ENCODE measurements at regions not wholly inside any gene's neighbourhood (a gene's known extent, or its start where the extent isn't known, plus 50 kb on each side); places are given as distances from the start of the nearest gene placed in this dataset.
A peak's percentile ranks its signal among the peaks of the same experiment; 100 is the strongest.

DNA sequence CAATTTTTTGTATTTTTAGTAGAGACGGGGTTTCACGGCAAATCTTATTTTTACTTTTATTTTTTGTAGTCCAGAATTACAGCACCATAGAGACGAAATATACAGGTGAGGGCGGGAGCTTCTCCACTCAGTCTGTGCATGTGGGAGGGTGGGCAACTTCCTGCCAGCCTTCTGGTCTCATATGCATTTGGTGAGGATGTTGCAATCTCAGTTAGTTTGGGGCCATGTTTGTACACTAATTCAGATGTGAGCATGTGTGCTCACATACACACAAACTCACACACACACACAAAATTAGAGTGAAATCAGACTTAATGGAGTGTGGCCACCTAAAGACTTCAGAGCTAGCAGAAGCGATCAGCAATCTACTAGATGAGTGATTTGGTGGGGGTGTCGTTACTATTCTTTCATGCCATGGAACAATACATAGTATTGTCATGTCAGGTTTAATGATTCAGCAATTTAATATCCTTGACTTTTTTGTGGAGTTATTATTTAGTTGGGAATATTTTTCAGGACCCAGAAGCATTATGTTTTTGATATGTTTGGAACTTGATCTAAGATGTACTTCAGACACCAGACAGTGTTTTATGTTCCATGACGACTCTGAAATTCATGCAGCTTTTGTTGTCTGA, 78.0 kb upstream of the BMP2 start:
- no peak for TF ChIP-seq MYC (IDR thresholded peaks at IDR 0.05; ENCODE audit: low read depth, low read length)
- TF ChIP-seq, protein P1, sequence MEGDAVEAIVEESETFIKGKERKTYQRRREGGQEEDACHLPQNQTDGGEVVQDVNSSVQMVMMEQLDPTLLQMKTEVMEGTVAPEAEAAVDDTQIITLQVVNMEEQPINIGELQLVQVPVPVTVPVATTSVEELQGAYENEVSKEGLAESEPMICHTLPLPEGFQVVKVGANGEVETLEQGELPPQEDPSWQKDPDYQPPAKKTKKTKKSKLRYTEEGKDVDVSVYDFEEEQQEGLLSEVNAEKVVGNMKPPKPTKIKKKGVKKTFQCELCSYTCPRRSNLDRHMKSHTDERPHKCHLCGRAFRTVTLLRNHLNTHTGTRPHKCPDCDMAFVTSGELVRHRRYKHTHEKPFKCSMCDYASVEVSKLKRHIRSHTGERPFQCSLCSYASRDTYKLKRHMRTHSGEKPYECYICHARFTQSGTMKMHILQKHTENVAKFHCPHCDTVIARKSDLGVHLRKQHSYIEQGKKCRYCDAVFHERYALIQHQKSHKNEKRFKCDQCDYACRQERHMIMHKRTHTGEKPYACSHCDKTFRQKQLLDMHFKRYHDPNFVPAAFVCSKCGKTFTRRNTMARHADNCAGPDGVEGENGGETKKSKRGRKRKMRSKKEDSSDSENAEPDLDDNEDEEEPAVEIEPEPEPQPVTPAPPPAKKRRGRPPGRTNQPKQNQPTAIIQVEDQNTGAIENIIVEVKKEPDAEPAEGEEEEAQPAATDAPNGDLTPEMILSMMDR (IDR thresholded peaks at IDR 0.05; ENCODE audit: low read depth, low read length) = no peak
- TF ChIP-seq, protein P2, sequence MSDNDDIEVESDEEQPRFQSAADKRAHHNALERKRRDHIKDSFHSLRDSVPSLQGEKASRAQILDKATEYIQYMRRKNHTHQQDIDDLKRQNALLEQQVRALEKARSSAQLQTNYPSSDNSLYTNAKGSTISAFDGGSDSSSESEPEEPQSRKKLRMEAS (IDR thresholded peaks at IDR 0.05; ENCODE audit: low read depth, low read length) = 0 out of 2 replicates have a peak, but pooled peaks have one; percentile 18
- DNase-seq (ENCODE audit: low read depth) = peak; percentile 50
- no peak overlapping the region for H3K4me3 ChIP-seq (ENCODE audit: low read depth, low read length)

DNA sequence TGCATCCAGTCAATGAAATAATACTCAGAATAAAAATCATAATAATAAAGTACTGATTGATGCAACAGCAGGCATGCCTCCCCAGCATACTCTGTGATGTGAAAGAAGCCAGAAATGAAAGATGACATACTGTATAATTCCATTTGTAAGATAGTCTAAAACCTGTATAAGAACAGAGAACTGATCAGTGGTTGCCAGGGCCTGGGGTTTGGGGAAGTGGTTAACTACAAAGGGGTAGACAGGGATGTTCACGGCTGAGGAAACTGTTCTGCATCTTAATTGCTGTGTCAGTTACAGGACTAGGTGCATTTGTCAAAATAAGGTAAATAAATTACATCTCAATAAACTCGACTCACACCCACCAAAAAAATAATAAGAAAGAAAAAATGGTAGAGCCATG, 81.3 kb upstream of the BMP2 start:
- TF ChIP-seq, protein P2 (IDR thresholded peaks at IDR 0.05; ENCODE audit: low read depth, low read length) = no peak
- no peak for TF ChIP-seq MYC (IDR thresholded peaks at IDR 0.05; ENCODE audit: low read depth, low read length)
- TF ChIP-seq, protein P1 (IDR thresholded peaks at IDR 0.05; ENCODE audit: low read depth, low read length) = no peak
- no peak for TF ChIP-seq POLR2A (IDR thresholded peaks at IDR 0.05; ENCODE audit: extremely low read depth, insufficient read length)

DNA sequence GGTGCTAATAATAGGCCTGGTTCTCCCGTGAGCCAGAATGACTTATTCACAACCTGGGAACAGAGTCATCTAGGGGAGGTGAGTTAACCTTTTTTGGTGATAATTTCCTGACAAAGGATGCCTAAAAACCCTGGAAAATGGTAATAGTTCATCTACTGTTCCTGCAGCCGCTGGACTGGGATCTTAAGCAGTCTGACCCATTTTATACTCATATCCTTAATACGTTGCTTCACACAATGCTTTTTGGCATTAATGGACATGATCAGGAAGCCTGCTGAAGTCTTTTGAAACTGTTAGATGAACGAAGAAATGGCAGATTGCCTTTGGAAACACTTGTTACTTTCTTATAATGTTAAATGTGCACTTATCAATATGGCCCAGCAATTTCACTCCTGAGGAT, 81.9 kb upstream of the BMP2 start:
- H3K4me3 ChIP-seq (ENCODE audit: low read depth, low read length) = no peak overlapping the region
- DNase-seq (ENCODE audit: low read depth) = no peak
- TF ChIP-seq, protein P2 (IDR thresholded peaks at IDR 0.05; ENCODE audit: low read depth, low read length) = no peak

More for the DNA sequence above, 81.3 kb upstream of the BMP2 start:
- H3K4me3 ChIP-seq (ENCODE audit: low read depth, low read length) = no peak overlapping the region
- DNase-seq (ENCODE audit: low read depth) = peak; percentile 63

DNA sequence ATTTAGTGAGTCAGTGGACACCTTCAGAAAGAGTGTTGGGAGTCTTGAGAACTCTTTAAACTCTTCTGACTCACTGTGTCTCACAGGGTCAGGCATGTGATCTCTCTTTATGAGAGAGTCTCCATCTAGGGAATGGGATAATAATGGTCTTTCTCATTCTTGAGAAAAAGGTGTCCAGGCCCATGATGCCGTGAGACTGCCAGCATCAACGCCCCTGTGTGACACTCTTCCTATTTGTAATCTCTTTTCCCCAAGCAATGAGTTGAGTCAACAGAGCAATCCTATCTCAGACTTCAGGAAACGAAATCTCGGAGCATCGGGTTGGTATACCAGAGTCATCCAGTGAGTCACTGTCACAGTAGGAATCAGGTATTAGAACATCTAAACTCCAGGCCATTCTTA, 82.3 kb upstream of the BMP2 start:
- no peak for TF ChIP-seq MYC (IDR thresholded peaks at IDR 0.05; ENCODE audit: low read depth, low read length)
- TF ChIP-seq, protein P1 (IDR thresholded peaks at IDR 0.05; ENCODE audit: low read depth, low read length) = no peak
- TF ChIP-seq POLR2A (IDR thresholded peaks at IDR 0.05; ENCODE audit: extremely low read depth, insufficient read length) = no peak
- TF ChIP-seq, protein P2 (IDR thresholded peaks at IDR 0.05; ENCODE audit: low read depth, low read length) = no peak
- DNase-seq (ENCODE audit: low read depth) = no peak

DNA sequence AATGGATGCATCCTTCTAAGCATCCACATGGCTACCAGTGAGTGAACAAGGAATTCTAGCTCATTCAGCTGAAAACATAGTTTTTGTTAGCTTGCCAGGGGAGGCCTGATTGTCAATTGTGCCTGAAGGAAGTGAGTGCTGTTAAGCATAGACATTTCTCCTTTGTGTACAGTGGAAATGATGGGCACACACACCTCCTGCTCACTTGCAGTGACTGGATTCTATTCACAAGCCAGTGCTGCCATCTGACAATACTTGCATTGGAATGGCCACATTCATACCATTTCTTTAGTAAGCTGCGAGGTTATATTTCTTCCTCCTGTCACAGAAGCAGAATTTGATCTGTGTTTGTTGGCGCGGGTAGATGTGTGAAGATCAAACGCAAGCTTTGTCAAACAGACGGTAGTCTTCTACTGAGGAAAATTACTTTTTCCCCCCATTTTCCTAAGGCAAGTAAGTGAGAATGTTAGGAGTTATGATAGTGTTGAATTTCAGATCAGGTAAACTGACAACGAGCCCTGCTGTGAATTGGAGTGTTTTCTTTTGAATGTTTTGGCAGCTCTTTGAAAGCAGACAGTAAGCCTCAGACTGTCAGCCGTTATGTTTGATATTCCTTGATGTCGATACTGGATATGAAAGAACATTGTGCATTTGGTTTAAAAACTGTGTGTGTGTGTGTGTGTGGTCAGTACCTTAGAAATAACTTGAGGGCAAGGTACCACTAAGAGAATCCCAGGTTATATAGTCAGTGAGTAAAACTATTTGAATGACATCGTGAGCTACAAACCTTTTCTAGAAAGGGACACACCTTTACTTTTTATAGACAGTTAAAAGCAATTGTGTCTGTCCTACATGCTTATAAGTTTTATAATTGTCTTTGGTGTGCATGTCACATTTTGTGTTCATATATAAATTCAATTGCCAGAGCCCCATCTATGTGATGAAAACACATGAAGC, 84.2 kb upstream of the BMP2 start:
- TF ChIP-seq POLR2A (IDR thresholded peaks at IDR 0.05; ENCODE audit: extremely low read depth, insufficient read length) (no peak), MYC (IDR thresholded peaks at IDR 0.05; ENCODE audit: low read depth, low read length) (no peak)
- TF ChIP-seq, protein P1 (IDR thresholded peaks at IDR 0.05; ENCODE audit: low read depth, low read length) = no peak
- TF ChIP-seq, protein P2 (IDR thresholded peaks at IDR 0.05; ENCODE audit: low read depth, low read length) = no peak
- no peak overlapping the region for H3K4me3 ChIP-seq (ENCODE audit: low read depth, low read length)
- no peak for DNase-seq (ENCODE audit: low read depth)

More for the DNA sequence above, 82.3 kb upstream of the BMP2 start:
- no peak overlapping the region for H3K4me3 ChIP-seq (ENCODE audit: low read depth, low read length)

DNA sequence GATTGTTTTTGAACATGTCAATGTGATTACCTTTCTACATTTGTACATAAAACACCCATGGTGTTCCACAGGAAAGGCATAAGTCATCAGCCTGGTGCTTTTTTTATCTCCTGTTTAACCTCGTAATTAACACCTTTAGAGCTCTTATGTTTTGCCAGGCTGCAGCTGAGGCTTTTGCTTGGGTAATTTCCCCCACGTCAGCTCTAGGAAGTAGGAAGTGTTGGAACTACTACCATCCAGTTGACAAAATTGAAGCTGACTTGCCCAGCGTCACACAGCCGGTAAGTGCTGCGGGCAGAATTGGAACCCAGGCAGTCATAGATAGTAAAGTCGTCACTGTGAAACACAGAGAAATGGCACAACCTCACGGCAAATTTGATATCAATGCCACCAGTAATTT, 86.6 kb upstream of the BMP2 start:
- TF ChIP-seq, protein P1 (IDR thresholded peaks at IDR 0.05; ENCODE audit: low read depth, low read length) = no peak
- TF ChIP-seq, protein P2 (IDR thresholded peaks at IDR 0.05; ENCODE audit: low read depth, low read length) = no peak
- TF ChIP-seq MYC (IDR thresholded peaks at IDR 0.05; ENCODE audit: low read depth, low read length) (no peak), POLR2A (IDR thresholded peaks at IDR 0.05; ENCODE audit: extremely low read depth, insufficient read length) (no peak)
- no peak for DNase-seq (ENCODE audit: low read depth)
- H3K4me3 ChIP-seq (ENCODE audit: low read depth, low read length) = no peak overlapping the region

Data from NB4 (cell line).